ENCODE measurements at regions not wholly inside any gene's neighbourhood (a gene's known extent, or its start where the extent isn't known, plus 50 kb on each side); places are given as distances from the start of the nearest gene placed in this dataset.

- Histone ChIP-seq H2AFZ (ENCODE audit: low read length) (no peak overlapping the region), H3T11ph (ENCODE audit: low read length) (no peak overlapping the region), H2AK5ac (ENCODE audit: insufficient read length, low read length) (no peak overlapping the region), H3K4me2 (ENCODE audit: insufficient read depth, insufficient read length, low read length) (no peak overlapping the region), H4K8ac (replicated peaks; ENCODE audit: insufficient read length, low read depth, low read length) (no peak overlapping the region), H2BK120ac (ENCODE audit: low read depth, low read length, poor library complexity, severe bottlenecking) (no peak overlapping the region), H3K56ac (ENCODE audit: insufficient read length, low read depth, low read length) (no peak overlapping the region), H3K23me2 (ENCODE audit: insufficient read length, low read depth, low read length, poor library complexity, severe bottlenecking) (no peaks in the 10 kb centered on the region), H4K20me1 (ENCODE audit: control insufficient read depth, insufficient read depth, insufficient read length) (no peaks in the 10 kb centered on the region), H3K79me1 (ENCODE audit: insufficient read depth, low read depth, low read length, poor library complexity, severe bottlenecking) (no peaks in the 10 kb centered on the region), H4K5ac (ENCODE audit: insufficient read length, low read depth, low read length) (no peak overlapping the region), H2BK15ac (ENCODE audit: low read depth, low read length) (no peak overlapping the region), H3K9ac (ENCODE audit: extremely low read depth, insufficient read length, low read length) (no peak overlapping the region), H3K18ac (ENCODE audit: insufficient read length, low read depth, low read length) (no peak overlapping the region), H3K4ac (ENCODE audit: low read depth, low read length) (no peak overlapping the region), H3K23ac (ENCODE audit: insufficient read length, low read depth, low read length) (no peak overlapping the region), H2BK20ac (ENCODE audit: low read depth, low read length, poor library complexity, severe bottlenecking) (no peak overlapping the region), H3K14ac (ENCODE audit: insufficient read depth, low read length) (no peak overlapping the region), H3K9me3 (ENCODE audit: control insufficient read depth, low read depth, low read length) (no peaks in the 10 kb centered on the region), H3K27me3 (ENCODE audit: insufficient read depth, low read length) (no peaks in the 10 kb centered on the region), H4K91ac (ENCODE audit: insufficient read length, low read depth, low read length) (no peak overlapping the region), H2BK12ac (ENCODE audit: insufficient read length, low read depth, low read length) (no peak overlapping the region), H2BK5ac (ENCODE audit: insufficient read length, low read length) (no peak overlapping the region), H3K27ac (ENCODE audit: insufficient read length, low read depth, low read length) (no peak overlapping the region), H3K4me1 (ENCODE audit: insufficient read depth, low read length) (no peaks in the 10 kb centered on the region), H3K79me2 (ENCODE audit: insufficient read depth, low read length) (no peaks in the 10 kb centered on the region)
- no peak overlapping the region for H3K27ac Mint-ChIP-seq
- TF ChIP-seq CTCF (conservative IDR thresholded peaks at IDR 0.05) = no peak
- H3K4me3 Mint-ChIP-seq = no peak overlapping the region
- peaks cover 0 to 3% of the 10 kb centered on the region in 2 experiments; a peak in 1 of 4 replicates for H3K4me1 Mint-ChIP-seq
- no peak for DNase-seq
- H3K27me3 Mint-ChIP-seq (ENCODE audit: low read depth) = peaks cover 6% of the 10 kb centered on the region
- H3K36me3 Mint-ChIP-seq (ENCODE audit: insufficient read depth in 1 of 3, low read depth in 3 of 3) = peaks cover 12 to 20% (median 15%) of the 10 kb centered on the region in 3 experiments
- peaks cover 27% of the 10 kb centered on the region in 2 experiments for H3K9me3 Mint-ChIP-seq
Measured at GRCh38 chr5:56335212-56335611, 102.1 kb upstream of the ANKRD55 start.

All from H9 (cell line).